GM20431 (cell line): ENCODE measurements at regions not wholly inside any gene's neighbourhood (a gene's known extent, or its start where the extent isn't known, plus 50 kb on each side); places are given as distances from the start of the nearest gene placed in this dataset.

Source experiments
- in situ Hi-C: fragments of 300-500 bp; cut with MseI, MboI; formaldehyde crosslinking; loops from one replicate; pipeline ENCODE4 v1.15.0; 2020; ENCODE audit warnings: low sequenced_read_pairs; ENCODE audit not compliant: unreplicated experiment

DNA sequence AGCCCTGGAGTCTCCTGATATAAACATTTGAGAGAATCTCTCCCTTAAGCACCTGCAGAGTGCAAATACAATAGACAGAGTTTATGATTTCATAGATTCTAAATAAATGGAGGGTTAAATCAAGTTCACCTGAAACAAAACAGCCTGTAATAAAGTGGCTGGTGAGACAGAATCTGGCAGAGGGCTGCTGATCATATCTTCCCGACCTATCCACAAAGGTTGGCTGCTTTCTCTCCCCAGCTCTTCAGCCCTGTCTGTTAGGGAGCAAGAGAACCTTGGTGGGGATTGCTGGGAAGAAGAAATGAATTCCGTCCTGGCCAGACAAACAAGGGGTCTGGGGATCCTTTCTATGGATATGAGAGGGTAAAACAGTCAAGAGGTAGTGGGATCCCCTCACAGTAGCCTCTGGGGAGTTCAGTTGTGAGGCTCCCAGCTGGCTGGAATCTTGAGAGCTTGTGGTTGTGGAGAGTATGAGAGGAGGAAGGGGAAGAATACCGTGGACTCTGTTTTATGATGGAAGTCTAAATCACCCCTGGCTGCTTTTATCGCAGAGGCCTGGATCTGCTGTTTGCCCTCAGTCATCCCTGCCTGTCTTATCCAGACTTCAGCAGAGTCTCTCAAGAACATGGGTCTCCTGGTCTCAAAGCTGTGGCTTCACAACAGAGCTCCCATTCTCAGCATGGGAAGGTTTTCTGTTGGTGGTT is 451.3 kb downstream of the NTRK3 start:
- in situ Hi-C loops = no loop called here

DNA sequence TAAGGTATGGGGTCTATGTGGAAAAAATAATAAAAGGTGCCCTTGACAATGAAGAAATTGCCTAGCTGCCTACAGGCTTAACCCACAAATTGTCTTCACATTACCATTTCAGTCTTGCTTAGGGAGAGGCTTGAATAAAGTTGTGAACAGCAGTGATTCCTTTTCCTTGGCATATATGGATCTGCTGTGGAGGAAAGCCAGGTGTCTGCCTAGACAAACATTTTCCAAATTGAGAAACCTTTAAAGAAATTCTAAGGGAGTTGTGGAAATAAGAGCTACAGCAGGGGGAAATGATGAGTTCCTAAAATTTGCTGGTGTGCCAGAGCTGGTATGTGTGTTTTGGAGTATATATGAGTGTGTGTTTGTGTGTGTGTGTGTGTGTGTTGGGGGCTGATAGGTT is 452.1 kb downstream of the NTRK3 start:
- in situ Hi-C loops = no loop called here

DNA sequence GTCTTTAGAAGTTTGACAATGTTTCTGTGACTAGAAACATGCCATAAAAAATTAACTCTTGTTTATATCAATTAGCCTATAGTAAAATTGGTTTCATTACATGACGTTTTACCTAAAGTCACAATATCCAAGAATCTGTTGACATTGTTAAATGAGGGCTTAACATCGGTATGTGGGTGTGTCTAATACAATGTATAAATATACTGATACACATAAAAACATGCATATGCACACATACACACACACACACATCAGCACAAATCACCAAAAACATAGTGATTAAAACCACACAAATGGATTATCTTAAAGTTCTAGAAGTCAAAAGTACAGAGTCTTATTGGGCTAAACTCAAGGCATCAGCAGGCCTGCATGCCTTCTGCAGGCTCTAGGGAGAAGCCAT is 456.7 kb downstream of the NTRK3 start:
- in situ Hi-C loops = no loop called here

DNA sequence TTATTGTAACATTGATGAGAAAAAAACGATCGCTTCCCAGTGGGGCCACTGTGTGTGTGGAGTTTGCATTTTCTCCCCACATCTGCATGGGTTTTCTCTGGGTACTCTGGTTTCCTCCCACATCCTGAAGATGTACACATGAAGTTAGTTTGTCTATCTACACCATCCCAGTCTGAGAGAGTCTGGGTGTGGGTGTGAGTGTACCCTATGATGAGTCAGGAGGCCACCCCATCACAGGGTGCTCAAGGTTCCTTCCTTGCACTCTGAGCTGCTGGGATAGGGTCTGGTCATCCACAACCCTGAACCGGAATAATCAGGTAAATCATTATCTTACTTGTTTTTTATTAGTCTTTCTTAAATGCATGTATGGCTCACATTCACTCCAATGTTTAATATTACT is 457.1 kb downstream of the NTRK3 start:
- in situ Hi-C loops = no loop called here

DNA sequence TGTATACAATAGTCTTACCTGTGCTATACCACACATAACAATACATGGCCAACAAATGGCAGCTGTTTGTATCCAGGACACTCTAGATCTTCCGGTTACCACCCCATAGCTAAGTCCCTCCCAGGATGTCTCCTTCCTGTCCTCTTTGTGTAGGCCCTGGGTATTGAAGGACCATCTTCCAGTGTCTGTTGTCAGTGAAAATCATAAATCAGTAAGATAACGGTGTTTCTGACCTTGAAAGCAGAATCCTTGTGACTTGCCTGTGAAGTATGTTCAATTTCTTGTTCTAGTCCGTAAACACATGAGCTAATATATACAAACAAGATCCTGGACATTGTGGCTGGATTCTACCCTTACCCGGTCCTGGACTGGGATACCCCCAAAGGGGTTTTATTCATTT is 462.8 kb downstream of the NTRK3 start:
- in situ Hi-C loops = no loop called here

DNA sequence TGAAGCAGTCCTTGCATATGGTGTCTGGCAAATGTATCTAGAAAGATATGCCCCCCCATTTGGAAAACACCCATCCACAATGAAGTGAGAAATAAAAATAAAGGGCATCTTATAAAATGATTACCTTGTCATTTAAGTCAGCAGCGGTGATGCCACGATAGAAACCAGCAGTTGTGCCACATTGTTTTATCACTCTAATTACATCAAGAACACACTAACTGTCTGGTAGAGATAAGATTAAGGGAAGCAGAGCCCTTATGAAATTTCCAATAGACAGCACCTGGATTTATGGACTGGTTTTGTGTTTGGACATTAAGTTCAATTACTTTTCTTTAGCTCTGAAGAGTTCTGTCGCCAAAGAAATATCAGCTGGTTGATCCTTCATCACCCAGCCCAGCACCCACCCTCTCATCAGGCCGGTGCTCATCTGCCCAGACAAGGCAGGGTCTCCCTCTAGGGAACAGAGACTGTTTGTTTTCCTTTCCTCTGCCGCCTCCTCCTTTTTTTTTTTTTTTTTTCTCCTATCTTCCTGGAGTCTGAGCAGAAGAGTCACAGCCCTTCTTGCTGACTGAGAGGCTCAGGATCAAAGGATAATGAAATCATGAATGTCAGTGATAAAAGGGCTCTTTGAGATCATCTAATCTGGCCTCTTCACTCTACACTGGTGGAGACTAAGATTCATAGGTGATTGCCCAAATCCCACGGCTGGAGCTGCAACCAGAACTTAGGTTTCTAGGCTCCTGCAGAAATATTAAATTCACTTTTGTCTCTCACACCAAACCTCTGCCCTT is 464.1 kb downstream of the NTRK3 start:
- in situ Hi-C loops = no loop called here

DNA sequence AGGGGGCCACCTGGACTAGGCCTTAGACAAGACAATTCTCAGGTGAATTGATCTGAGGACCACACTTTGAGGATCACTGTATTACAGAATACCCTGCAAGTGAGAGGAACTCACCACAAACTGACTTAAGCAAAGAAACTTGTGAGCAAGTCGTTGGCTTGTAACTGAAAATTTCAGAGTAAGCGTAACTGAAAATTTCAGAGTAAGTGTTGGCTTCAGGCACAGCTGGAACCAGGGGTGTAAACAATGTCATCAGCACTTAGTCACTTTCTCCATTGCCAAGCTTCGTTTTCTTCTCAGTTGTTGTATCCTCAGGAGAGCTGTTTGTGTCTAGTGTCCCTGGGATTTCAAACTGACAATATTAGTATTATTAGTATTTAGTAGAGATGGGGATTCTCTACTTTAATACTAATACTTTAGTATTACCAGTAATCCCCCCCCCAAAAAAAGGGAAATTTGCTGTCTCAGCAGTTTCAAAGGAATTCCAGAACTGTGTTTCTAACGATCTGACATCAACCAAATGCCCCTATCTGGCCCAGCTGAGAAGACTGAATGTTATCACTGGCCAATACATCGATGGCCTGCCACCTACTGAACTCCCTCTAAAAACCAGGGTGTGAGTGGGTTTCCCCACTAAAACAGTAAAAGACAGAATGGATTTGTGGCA is 474.4 kb downstream of the NTRK3 start:
- in situ Hi-C loops = no loop called here

DNA sequence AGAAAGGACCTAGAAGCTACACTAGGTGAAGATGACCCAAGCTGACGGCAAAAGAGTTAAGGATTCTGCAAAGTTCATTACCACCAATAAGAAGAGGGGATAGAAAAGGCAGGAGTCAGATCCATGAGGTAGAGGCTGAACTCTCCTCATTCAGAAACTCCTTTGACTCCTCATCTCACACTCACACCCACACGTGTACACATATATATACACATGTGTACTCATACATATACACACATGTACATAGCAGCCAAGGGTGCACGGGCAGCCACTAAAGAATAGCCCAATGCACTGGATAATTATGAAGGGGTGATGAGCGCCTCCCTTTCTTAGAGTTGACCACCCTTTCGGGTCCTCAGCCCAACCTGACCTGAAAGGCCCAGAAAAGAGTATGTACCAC is 476.8 kb downstream of the NTRK3 start:
- in situ Hi-C loops = no loop called here

DNA sequence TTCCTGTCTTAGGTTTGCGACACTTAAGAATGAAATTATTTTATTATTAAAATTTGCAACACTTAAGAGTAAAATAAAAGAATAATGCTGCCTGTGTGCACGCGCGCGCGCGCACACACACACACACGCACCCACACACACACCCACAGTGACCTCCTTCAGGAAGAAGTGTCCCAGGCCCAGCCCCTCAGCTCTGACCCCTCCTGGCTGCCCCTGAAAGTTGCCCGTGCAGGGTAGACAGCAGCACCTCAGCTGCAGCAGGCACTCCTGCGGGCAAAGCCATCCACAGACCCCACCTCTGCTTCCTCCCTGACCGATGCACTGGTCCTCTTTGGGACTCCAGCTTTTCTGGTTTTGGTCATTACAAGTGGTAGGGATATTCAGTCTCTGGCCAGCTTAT is 478.2 kb downstream of the NTRK3 start:
- in situ Hi-C loops = no loop called here

DNA sequence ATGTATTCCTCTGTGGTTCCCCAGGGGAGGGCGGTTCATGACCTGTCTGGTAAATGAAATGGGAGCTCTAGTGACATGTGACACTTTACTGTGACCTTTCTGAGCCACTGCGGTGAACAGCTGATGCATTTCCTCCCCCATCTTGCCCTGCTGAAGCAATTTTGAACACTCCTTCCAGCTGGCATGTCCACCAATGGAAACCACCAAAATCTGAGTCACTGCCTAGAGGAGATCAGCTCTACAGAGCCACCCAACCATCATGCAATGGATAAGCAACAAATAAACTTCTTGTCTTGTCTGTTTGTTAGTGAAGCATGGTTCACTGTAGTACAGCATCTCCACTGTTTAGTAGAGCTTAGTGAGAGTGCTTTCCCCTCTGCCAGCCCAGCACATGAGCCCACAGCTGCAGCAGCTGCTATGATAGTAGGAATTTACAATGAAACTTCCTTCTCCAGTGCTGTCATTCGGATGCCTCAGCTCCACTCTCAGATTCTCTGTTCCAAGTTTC is 479.4 kb downstream of the NTRK3 start:
- in situ Hi-C loops = no loop called here

DNA sequence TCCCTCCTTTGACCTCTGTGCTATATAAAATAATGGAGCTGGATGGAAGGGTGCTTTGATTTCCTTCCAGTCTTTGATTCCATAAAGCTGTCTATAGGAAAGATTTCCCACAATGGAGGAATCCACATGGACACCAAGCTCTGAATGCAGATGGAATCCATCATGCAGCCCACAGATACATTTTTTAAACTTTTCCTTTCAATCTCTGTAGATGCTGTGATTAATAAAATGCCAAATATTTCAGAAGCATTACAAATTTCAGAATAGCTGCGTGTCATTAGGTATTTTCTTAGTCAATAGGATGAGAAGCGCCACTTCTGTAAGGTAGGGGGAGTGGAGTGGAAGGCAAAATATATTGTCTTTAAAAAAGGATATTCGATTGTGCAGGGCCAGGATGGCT is 489.0 kb downstream of the NTRK3 start:
- in situ Hi-C loops = no loop called here

DNA sequence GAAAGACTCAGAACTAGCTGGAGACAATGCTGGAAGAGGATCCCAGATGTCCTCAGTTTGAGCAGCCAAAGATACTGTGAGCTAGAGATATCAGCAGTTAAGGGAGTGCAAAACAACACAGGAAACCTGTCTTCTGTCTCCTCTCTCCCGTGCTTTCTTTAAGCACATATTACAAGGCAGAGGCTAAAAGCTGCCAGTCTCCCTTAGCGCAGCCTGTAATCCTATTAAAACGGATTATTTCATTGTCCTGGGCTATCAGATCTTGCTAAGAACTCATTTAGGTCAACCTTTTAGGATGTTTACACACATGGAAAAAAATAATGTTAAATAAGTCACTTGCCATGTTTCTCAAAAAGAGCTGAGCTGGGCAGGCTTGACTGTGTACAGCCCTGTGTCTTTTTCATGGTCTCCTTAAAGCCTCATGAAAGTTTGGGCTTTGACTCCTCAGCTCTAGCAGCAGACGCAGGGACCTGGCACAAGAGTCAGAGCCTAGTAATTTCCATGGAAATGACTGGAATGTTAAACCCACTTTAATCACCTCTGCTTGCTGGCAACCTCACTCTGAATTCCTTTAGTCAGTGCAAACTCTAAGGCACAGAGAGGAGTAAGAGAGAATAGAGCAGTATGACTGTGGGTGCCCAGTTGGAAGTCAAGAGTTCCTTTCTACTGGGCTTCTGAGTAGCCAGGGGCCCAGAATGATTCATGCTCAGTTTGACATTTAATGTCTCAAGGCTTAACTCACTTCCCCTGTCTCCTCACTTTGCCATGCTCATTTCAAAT is 491.9 kb downstream of the NTRK3 start:
- in situ Hi-C loops = no loop called here

DNA sequence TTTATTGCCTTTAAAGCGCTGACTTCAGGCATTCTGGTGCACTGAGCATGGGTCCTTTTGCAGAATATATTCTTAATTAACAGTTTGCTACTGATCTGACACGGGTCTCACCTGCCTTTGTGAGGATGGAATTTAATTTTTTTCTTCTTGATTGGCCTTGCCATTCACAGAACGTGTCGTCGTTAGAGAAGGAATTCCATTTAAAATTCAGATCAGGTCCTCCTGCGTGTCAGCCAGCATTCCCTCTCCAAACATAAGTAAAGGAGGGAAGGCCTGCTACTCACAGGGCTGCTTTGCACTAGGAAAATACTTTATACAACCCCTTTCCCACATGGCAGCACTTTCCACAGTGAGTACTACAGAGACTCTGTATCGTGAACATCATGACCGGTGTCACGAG is 492.7 kb downstream of the NTRK3 start:
- in situ Hi-C loops = no loop called here

DNA sequence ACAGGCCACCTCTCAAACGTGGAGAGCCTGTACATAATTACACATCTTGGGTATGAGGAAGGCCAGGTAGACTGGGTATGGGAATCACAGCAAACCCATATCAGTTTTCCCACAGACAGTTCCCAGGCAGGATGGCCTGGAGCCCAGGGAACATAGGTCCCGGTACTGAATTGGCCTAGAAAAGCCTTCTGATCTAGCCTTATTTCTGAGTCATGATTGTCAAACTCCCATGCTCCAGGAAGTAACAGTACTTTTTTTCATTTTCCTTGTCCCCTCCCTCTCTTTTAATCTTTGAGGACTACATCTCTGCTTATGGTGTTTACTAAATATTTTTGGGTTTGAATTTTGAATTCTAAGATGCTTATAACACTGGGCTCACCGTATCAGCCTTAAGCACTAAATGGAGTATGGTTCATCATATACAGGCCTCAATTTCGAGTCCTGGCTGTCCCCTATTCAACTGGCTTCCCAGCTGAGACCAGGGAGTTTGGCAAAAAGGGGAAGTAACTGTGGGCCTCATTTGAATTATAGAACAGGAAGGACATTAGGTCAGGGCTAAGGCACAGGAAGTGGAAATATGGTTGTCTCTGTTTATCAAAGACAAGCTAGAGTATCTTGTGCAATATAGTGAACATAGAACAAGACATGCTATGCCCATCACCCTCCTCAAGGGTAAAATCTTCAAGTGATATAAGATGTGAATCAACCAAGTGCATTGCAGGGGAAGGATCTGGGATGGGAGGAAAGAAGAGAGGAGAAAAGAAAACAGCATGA is 494.6 kb downstream of the NTRK3 start:
- in situ Hi-C loops = no loop called here

DNA sequence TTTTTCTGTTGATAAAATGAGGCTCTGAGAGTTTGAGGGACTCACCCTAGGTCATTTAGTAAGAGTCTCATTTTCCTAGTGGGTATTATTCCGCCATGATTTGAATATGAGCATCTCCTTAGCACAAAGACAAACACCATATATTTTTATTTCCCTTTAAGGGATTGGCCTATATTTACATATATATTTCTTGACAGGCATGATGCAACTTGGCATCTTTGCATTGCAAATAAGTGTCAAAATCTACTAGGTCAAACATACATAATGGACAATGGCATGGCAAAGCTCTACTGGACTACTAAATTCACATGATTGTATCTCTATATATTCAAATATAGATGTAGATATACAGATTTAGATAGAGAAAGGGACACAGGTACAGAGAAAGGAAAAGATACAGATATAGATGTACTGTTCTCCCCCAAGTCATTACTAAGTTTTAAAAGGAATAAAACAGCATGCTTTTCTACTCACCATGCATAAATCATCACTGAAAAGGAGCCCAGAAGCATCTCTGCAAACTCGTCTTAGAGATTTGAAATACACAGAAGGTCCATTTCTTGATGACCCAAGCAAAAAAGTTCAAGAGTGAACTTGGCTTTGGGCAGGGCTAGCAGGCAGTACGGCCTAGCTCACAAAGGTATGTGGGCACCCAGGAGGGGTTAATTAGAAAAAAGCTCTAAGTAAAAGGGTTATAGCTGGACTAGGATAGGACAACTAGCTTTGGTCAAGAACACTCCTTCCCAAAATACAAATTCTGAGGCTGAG is 495.8 kb downstream of the NTRK3 start:
- in situ Hi-C loops = no loop called here

DNA sequence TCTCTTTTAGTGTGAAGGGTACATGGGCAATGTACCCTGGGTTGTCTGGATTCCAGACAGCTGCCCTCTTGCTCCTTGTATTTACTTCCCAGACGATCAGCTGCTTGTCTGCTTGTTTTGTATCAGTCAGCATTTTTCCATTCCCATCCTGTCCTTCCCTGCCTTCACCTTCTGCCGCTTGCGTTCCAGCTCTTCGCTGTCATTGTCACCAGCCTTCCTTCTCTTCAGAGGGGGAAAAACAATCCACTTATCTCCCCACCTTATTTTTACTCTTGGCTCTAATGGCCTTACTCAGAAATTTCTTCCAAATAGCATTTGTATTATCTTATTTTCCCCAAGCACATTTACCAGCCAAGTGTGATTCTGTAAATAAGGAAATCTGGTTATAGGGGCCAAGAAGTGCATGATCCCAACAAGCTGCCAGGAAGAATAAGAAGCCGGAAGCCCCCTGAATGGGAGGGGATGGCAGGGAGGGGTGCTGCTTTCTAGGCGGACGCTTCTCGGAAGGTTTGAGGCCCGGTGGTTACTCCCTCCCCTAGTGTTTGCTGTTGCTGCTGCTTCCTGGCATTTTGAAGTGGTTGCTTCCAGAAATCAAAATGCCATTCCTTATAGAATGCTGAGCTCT is 497.6 kb downstream of the NTRK3 start:
- in situ Hi-C loops = no loop called here

DNA sequence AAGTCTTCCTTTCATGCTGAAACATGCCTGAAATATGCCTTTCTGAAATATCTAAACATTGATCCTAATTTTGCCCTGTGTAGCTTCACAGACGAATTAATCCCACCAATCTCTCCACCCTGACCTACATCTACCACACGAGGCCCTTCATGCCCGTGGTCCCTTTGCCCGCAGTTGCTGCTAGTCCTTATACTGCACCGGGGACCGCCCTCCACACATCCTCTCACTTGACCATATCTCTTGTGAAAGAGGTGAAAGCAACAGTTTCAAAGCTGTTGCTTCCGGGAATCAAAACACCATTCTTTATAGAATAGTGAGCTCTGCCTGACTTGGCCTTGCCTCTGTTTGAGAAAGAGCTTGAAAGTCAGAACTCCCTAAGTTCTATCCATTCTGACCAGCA is 499.5 kb downstream of the NTRK3 start:
- in situ Hi-C loops = no loop called here

DNA sequence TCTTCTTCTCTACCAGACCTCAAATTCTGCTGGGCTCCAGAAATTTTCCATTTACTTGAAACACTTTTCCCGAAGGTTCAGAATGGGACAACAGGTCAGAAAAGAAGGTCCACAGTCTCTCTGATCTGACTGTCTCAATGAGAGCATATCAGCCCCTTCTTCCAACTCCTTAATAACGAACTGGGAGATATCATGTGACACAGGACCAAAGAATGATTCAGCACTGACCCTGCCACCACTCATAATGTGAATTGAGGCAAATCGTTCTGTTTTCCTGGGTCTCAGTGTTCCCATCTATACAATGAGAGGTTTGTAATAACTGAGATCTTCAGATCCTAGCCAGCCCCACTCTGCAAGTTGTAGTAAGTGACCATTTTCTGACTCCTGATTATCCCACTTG is 500.5 kb downstream of the NTRK3 start:
- in situ Hi-C loops = no loop called here
